OCI-LY7 (cell line): ENCODE measurements at regions not wholly inside any gene's neighbourhood (a gene's known extent, or its start where the extent isn't known, plus 50 kb on each side); places are given as distances from the start of the nearest gene placed in this dataset.

Source experiments
- EZH2phosphoT487 ChIP-seq: fragments of 200-600 bp; sonication (generic); IDR thresholded peaks from 2 replicates; pipeline ENCODE4 v1.6.1; 2018; ENCODE audit warnings: low read depth, borderline replicate concordance, mild to moderate bottlenecking, mixed run types, antibody characterized with exemption, low read length, moderate library complexity, mixed read lengths
- TF ChIP-seq, protein P1 (sequence below): fragments of 200-600 bp; sonication (generic); conservative IDR thresholded peaks from 2 replicates; pipeline ENCODE4 v1.5.1; 2014; ENCODE audit warnings: mild to moderate bottlenecking, antibody characterized with exemption, low read length, moderate library complexity, mixed read lengths

GRCh38 chrX:40285876-40286275 lies 188.1 kb upstream of the BCOR start:
- TF ChIP-seq, protein P1, sequence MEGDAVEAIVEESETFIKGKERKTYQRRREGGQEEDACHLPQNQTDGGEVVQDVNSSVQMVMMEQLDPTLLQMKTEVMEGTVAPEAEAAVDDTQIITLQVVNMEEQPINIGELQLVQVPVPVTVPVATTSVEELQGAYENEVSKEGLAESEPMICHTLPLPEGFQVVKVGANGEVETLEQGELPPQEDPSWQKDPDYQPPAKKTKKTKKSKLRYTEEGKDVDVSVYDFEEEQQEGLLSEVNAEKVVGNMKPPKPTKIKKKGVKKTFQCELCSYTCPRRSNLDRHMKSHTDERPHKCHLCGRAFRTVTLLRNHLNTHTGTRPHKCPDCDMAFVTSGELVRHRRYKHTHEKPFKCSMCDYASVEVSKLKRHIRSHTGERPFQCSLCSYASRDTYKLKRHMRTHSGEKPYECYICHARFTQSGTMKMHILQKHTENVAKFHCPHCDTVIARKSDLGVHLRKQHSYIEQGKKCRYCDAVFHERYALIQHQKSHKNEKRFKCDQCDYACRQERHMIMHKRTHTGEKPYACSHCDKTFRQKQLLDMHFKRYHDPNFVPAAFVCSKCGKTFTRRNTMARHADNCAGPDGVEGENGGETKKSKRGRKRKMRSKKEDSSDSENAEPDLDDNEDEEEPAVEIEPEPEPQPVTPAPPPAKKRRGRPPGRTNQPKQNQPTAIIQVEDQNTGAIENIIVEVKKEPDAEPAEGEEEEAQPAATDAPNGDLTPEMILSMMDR: no peak
- no peak for TF ChIP-seq EZH2phosphoT487
